ENCODE measurements at regions not wholly inside any gene's neighbourhood (a gene's known extent, or its start where the extent isn't known, plus 50 kb on each side); places are given as distances from the start of the nearest gene placed in this dataset.
"Not testable (repeated sequence)": the region's sequence is repeated elsewhere in the genome, so short reads cannot be mapped to it uniquely, and the experiment has no call there.

- DNase-seq (ENCODE audit: insufficient read length, low spot score) (no peak), FAIRE-seq (no peak)
Observed at GRCh38 chr12:113727651-113728061, 238.5 kb downstream of the RBM19 start.

- DNase-seq (ENCODE audit: insufficient read length, low spot score) = no peak
Observed at GRCh38 chr12:113726254-113726819, 239.8 kb downstream of the RBM19 start.

GRCh38 chr12:113725557-113725876 lies 240.6 kb downstream of the RBM19 start:
- FAIRE-seq (no peak), DNase-seq (ENCODE audit: insufficient read length, low spot score) (no peak)

More at GRCh38 chr12:113726254-113726819, 239.8 kb downstream of the RBM19 start:
- no peak for FAIRE-seq

GRCh38 chr12:113724794-113725556 lies 241.2 kb downstream of the RBM19 start:
- FAIRE-seq (no peak), DNase-seq (ENCODE audit: insufficient read length, low spot score) (no peak)

- FAIRE-seq (no peak), DNase-seq (ENCODE audit: insufficient read length, low spot score) (no peak)
Observed at GRCh38 chr12:113723631-113724030, 242.5 kb downstream of the RBM19 start.

GRCh38 chr12:113722747-113723146 lies 243.4 kb downstream of the RBM19 start:
- DNase-seq (ENCODE audit: insufficient read length, low spot score) (no peak), FAIRE-seq (no peak)

GRCh38 chr12:113720629-113721028 lies 245.5 kb downstream of the RBM19 start:
- FAIRE-seq (no peak), DNase-seq (ENCODE audit: insufficient read length, low spot score) (no peak)

- FAIRE-seq (no peak), DNase-seq (ENCODE audit: insufficient read length, low spot score) (no peak)
Observed at GRCh38 chr12:113719911-113720591, 246.1 kb downstream of the RBM19 start.

GRCh38 chr12:113713156-113713555 lies 241.5 kb upstream of the LHX5 start:
- DNase-seq (ENCODE audit: insufficient read length, low spot score) (no peak), FAIRE-seq (no peak)

- no peak for FAIRE-seq
Observed at GRCh38 chr12:113712481-113712880, 240.8 kb upstream of the LHX5 start.

GRCh38 chr12:113710216-113710615 lies 238.5 kb upstream of the LHX5 start:
- DNase-seq (ENCODE audit: insufficient read length, low spot score) (no peak), FAIRE-seq (no peak)

More at GRCh38 chr12:113712481-113712880, 240.8 kb upstream of the LHX5 start:
- no peak for DNase-seq (ENCODE audit: insufficient read length, low spot score)

GRCh38 chr12:113709456-113709855 lies 237.8 kb upstream of the LHX5 start:
- FAIRE-seq (no peak), DNase-seq (ENCODE audit: insufficient read length, low spot score) (no peak)

GRCh38 chr12:113702836-113703235 lies 231.2 kb upstream of the LHX5 start:
- DNase-seq (ENCODE audit: insufficient read length, low spot score) (no peak), FAIRE-seq (no peak)

- FAIRE-seq (no peak), DNase-seq (ENCODE audit: insufficient read length, low spot score) (no peak)
Observed at GRCh38 chr12:113702276-113702675, 230.6 kb upstream of the LHX5 start.

- DNase-seq (ENCODE audit: insufficient read length, low spot score) = no peak
- FAIRE-seq = no peak
Observed at GRCh38 chr12:113700943-113701342, 229.3 kb upstream of the LHX5 start.

GRCh38 chr12:113699984-113700383 lies 228.3 kb upstream of the LHX5 start:
- DNase-seq (ENCODE audit: insufficient read length, low spot score); FAIRE-seq: not testable (repeated sequence)

- FAIRE-seq (no peak), DNase-seq (ENCODE audit: insufficient read length, low spot score) (no peak)
Observed at GRCh38 chr12:113698510-113698858, 226.8 kb upstream of the LHX5 start.

- no peak for DNase-seq (ENCODE audit: insufficient read length, low spot score)
- no peak for FAIRE-seq
Observed at GRCh38 chr12:113697651-113698509, 226.2 kb upstream of the LHX5 start.

GRCh38 chr12:113697104-113697503 lies 225.4 kb upstream of the LHX5 start:
- DNase-seq (ENCODE audit: insufficient read length, low spot score) = no peak
- FAIRE-seq = no peak

- DNase-seq (ENCODE audit: insufficient read length, low spot score) (no peak), FAIRE-seq (no peak)
Observed at GRCh38 chr12:113693693-113694092, 222.0 kb upstream of the LHX5 start.

GRCh38 chr12:113689047-113689610 lies 217.5 kb upstream of the LHX5 start:
- DNase-seq (ENCODE audit: insufficient read length, low spot score) (no peak), FAIRE-seq (no peak)
